GM12892 (cell line): ENCODE measurements at regions not wholly inside any gene's neighbourhood (a gene's known extent, or its start where the extent isn't known, plus 50 kb on each side); places are given as distances from the start of the nearest gene placed in this dataset.
A peak's percentile ranks its signal among the peaks of the same experiment; 100 is the strongest.
"Not testable (repeated sequence)": the region's sequence is repeated elsewhere in the genome, so short reads cannot be mapped to it uniquely, and the experiment has no call there.

Source experiments
- DNase-seq: peaks from one replicate; pipeline ENCODE4 v3.0.0; 2011; ENCODE audit not compliant: insufficient read length
- FAIRE-seq: peaks from 2 replicates; lab custom pipeline; 2011; peaks lifted over from hg19 to GRCh38; lab: Jason Lieb, UNC
- POLR2A ChIP-seq: IDR thresholded peaks from 2 replicates; pipeline ENCODE4 v1.6.1; 2011; ENCODE audit warnings: low read depth, low read length, control low read depth
- POLR2AphosphoS5 ChIP-seq: IDR thresholded peaks from 2 replicates; pipeline ENCODE4 v1.6.1; 2011; ENCODE audit warnings: low read depth, low read length, control low read depth
- TAF1 ChIP-seq: IDR thresholded peaks from 2 replicates; pipeline ENCODE4 v1.6.1; 2011; ENCODE audit warnings: low read depth, mild to moderate bottlenecking, control low read depth, low read length, borderline replicate concordance

GRCh38 chr3:98688363-98688762, 74.8 kb upstream of the ST3GAL6 start:
- no peak for DNase-seq
- TF ChIP-seq POLR2A, result no peak
- TF ChIP-seq POLR2AphosphoS5, result no peak
- TF ChIP-seq TAF1, result no peak
- no peak for FAIRE-seq

GRCh38 chr3:98690876-98691275, 72.3 kb upstream of the ST3GAL6 start:
- no peak for TF ChIP-seq POLR2AphosphoS5
- TF ChIP-seq POLR2A, result no peak
- TF ChIP-seq TAF1, result no peak
- DNase-seq (no peak), FAIRE-seq (no peak)

GRCh38 chr3:98691897-98692296, 71.2 kb upstream of the ST3GAL6 start:
- FAIRE-seq, result no peak
- no peak for DNase-seq
- no peak for TF ChIP-seq POLR2AphosphoS5
- TF ChIP-seq POLR2A, result no peak
- no peak for TF ChIP-seq TAF1

GRCh38 chr3:98692787-98693473, 70.2 kb upstream of the ST3GAL6 start:
- TF ChIP-seq TAF1, result no peak
- TF ChIP-seq POLR2AphosphoS5, result no peak
- TF ChIP-seq POLR2A, result no peak
- DNase-seq (no peak), FAIRE-seq (no peak)

GRCh38 chr3:98695796-98696195, 67.3 kb upstream of the ST3GAL6 start:
- no peak for TF ChIP-seq TAF1
- no peak for TF ChIP-seq POLR2A
- no peak for TF ChIP-seq POLR2AphosphoS5
- FAIRE-seq (no peak), DNase-seq (no peak)

GRCh38 chr3:98696296-98696695, 66.8 kb upstream of the ST3GAL6 start:
- FAIRE-seq, DNase-seq: not testable (repeated sequence)

GRCh38 chr3:98697225-98697624, 65.9 kb upstream of the ST3GAL6 start:
- TF ChIP-seq POLR2A (no peak), POLR2AphosphoS5 (no peak), TAF1 (no peak)
- no peak for FAIRE-seq
- DNase-seq, result no peak

GRCh38 chr3:98699132-98699531, 64.0 kb upstream of the ST3GAL6 start:
- DNase-seq (no peak), FAIRE-seq (no peak)
- no peak for TF ChIP-seq POLR2A
- no peak for TF ChIP-seq POLR2AphosphoS5
- TF ChIP-seq TAF1, result no peak

- no peak for DNase-seq
- no peak for TF ChIP-seq TAF1
- TF ChIP-seq POLR2A, result no peak
- TF ChIP-seq POLR2AphosphoS5, result no peak
- FAIRE-seq, result no peak
These were observed 62.0 kb upstream of the ST3GAL6 start for GRCh38 chr3:98701071-98701675.

GRCh38 chr3:98702166-98702565, 61.0 kb upstream of the ST3GAL6 start:
- no peak for DNase-seq
- no peak for TF ChIP-seq POLR2A
- TF ChIP-seq POLR2AphosphoS5, result no peak
- no peak for TF ChIP-seq TAF1
- FAIRE-seq, result no peak

GRCh38 chr3:98705212-98705611, 57.9 kb upstream of the ST3GAL6 start:
- FAIRE-seq, result no peak
- TF ChIP-seq POLR2AphosphoS5 (no peak), TAF1 (no peak), POLR2A (no peak)
- DNase-seq, result no peak

- DNase-seq (no peak), FAIRE-seq (peak; percentile 46)
- TF ChIP-seq TAF1 (no peak), POLR2AphosphoS5 (no peak), POLR2A (no peak)
These were observed 57.4 kb upstream of the ST3GAL6 start for GRCh38 chr3:98705694-98706093.

GRCh38 chr3:98708681-98709080, 54.5 kb upstream of the ST3GAL6 start:
- not testable (repeated sequence) for FAIRE-seq, DNase-seq
